Sigmoid colon (tissue), 4 donors: ENCODE measurements at regions not wholly inside any gene's neighbourhood (a gene's known extent, or its start where the extent isn't known, plus 50 kb on each side); places are given as distances from the start of the nearest gene placed in this dataset.

Experiments
- EP300 ChIP-seq, 4 donors: sonication (generic); formaldehyde crosslinking; IDR thresholded peaks; one replicate each; pipeline ENCODE4 v1.6.1; 2017; ENCODE audit warnings: antibody characterized with exemption in 4 of 4
- TF ChIP-seq, protein P1 (sequence below), 4 experiments: fragments of 450-650 bp in 3 of 4; fragments of 200-600 bp in 1 of 4; IDR thresholded peaks; one replicate each; pipeline ENCODE4 v1.5.1; 2016 to 2019; ENCODE audit warnings: antibody characterized with exemption in 4 of 4, mild to moderate bottlenecking in 3 of 4, moderate library complexity in 2 of 4

DNA sequence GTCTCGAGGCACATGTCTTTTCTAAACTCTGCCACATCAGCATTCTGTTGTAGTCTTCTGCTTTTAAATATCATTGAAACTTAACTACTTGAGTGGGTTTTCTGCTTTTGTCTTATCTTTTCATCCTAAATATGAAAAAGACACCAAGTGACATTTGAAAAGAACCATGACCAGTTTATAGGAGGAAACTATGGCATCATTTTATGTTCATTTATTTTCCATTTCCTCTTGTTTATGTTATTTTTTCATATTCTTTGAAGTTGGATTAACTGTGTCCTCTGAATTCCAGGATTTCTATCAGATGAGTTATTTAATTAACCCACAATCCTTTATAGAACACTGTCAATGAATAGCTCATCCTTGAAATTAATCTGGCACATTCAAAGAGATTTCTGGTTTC is 93.4 kb upstream of the ARHGAP28 start:
- TF ChIP-seq, protein P1, sequence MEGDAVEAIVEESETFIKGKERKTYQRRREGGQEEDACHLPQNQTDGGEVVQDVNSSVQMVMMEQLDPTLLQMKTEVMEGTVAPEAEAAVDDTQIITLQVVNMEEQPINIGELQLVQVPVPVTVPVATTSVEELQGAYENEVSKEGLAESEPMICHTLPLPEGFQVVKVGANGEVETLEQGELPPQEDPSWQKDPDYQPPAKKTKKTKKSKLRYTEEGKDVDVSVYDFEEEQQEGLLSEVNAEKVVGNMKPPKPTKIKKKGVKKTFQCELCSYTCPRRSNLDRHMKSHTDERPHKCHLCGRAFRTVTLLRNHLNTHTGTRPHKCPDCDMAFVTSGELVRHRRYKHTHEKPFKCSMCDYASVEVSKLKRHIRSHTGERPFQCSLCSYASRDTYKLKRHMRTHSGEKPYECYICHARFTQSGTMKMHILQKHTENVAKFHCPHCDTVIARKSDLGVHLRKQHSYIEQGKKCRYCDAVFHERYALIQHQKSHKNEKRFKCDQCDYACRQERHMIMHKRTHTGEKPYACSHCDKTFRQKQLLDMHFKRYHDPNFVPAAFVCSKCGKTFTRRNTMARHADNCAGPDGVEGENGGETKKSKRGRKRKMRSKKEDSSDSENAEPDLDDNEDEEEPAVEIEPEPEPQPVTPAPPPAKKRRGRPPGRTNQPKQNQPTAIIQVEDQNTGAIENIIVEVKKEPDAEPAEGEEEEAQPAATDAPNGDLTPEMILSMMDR (IDR thresholded peaks at IDR 0.05), result no peak
- no peak for TF ChIP-seq EP300 (IDR thresholded peaks at IDR 0.05)
